ENCODE measurements at regions not wholly inside any gene's neighbourhood (a gene's known extent, or its start where the extent isn't known, plus 50 kb on each side); places are given as distances from the start of the nearest gene placed in this dataset.

GRCh38 chr1:101170506-101171050 lies 66.2 kb upstream of the S1PR1 start:
- no peak overlapping the region for H3K4me3 ChIP-seq
- no peaks in the 10 kb centered on the region for H3K36me3 ChIP-seq (ENCODE audit: low read depth, missing control alignments)
- 82 to 83% methylated on average over 4 of the region's 4 CpGs for WGBS, 2 donors
- H3K27me3 ChIP-seq, result no peaks in the 10 kb centered on the region
- intact Hi-C loops (cut with DNase I; ENCODE audit: low total_unique reads), result no loop called here
- no peaks in the 10 kb centered on the region for H3K4me1 ChIP-seq
- no peak overlapping the region for H3K27ac ChIP-seq
- no peaks in the 10 kb centered on the region for H3K9me3 ChIP-seq
- TF ChIP-seq POLR2A (IDR thresholded peaks at IDR 0.05), result no peak
- no peak for DNase-seq

GRCh38 chr1:101167891-101168290 lies 68.9 kb upstream of the S1PR1 start:
- intact Hi-C loops (cut with DNase I; ENCODE audit: low total_unique reads), result no loop called here
- DNase-seq, result no peak
- Histone ChIP-seq H3K9me3 (no peaks in the 10 kb centered on the region), H3K36me3 (ENCODE audit: low read depth, missing control alignments) (no peaks in the 10 kb centered on the region), H3K4me1 (no peaks in the 10 kb centered on the region), H3K27me3 (no peaks in the 10 kb centered on the region), H3K4me3 (no peak overlapping the region), H3K27ac (no peak overlapping the region)
- TF ChIP-seq CTCF (IDR thresholded peaks at IDR 0.05) (no peak), POLR2A (IDR thresholded peaks at IDR 0.05) (no peak)

GRCh38 chr1:101166583-101167120 lies 70.2 kb upstream of the S1PR1 start:
- Histone ChIP-seq H3K4me1 (no peaks in the 10 kb centered on the region), H3K27ac (no peak overlapping the region), H3K9me3 (no peaks in the 10 kb centered on the region), H3K36me3 (ENCODE audit: low read depth, missing control alignments) (no peaks in the 10 kb centered on the region), H3K27me3 (no peaks in the 10 kb centered on the region), H3K4me3 (no peak overlapping the region)
- TF ChIP-seq CTCF (IDR thresholded peaks at IDR 0.05) (no peak), POLR2A (IDR thresholded peaks at IDR 0.05) (no peak)
- DNase-seq, result no peak
- intact Hi-C loops (cut with DNase I; ENCODE audit: low total_unique reads), result no loop called here
- 84 to 96% methylated on average over 1 of the region's 1 CpG for WGBS, 2 donors

- Histone ChIP-seq H3K27ac (no peak overlapping the region), H3K4me1 (no peaks in the 10 kb centered on the region), H3K9me3 (no peaks in the 10 kb centered on the region), H3K36me3 (ENCODE audit: low read depth, missing control alignments) (no peaks in the 10 kb centered on the region), H3K27me3 (no peaks in the 10 kb centered on the region), H3K4me3 (no peak overlapping the region)
- no peak for DNase-seq
- intact Hi-C loops (cut with DNase I; ENCODE audit: low total_unique reads), result no loop called here
- no peak for TF ChIP-seq CTCF (IDR thresholded peaks at IDR 0.05)
- TF ChIP-seq POLR2A (IDR thresholded peaks at IDR 0.05), result no peak
Observed at GRCh38 chr1:101165954-101166353, 70.9 kb upstream of the S1PR1 start.

GRCh38 chr1:101165532-101165931 lies 71.3 kb upstream of the S1PR1 start:
- no peaks in the 10 kb centered on the region for H3K9me3 ChIP-seq

More at GRCh38 chr1:101165532-101165931, 71.3 kb upstream of the S1PR1 start:
- Histone ChIP-seq H3K27ac (no peak overlapping the region), H3K4me1 (no peaks in the 10 kb centered on the region), H3K27me3 (no peaks in the 10 kb centered on the region), H3K36me3 (ENCODE audit: low read depth, missing control alignments) (no peaks in the 10 kb centered on the region), H3K4me3 (no peak overlapping the region)
- 81 to 86% methylated on average over 1 of the region's 1 CpG for WGBS, 2 donors
- no peak for DNase-seq
- no peak for TF ChIP-seq POLR2A (IDR thresholded peaks at IDR 0.05)
- no peak for TF ChIP-seq CTCF (IDR thresholded peaks at IDR 0.05)
- intact Hi-C loops (cut with DNase I; ENCODE audit: low total_unique reads), result no loop called here
